HG03378 (cell line): ENCODE measurements at regions not wholly inside any gene's neighbourhood (a gene's known extent, or its start where the extent isn't known, plus 50 kb on each side); places are given as distances from the start of the nearest gene placed in this dataset.
"Not testable (repeated sequence)": the region's sequence is repeated elsewhere in the genome, so short reads cannot be mapped to it uniquely, and the experiment has no call there.

Experiments used
- ATAC-seq: cut with Tn5 transposase; IDR thresholded peaks from one replicate; pipeline ENCODE4 v1.9.1; 2021; ENCODE audit warnings: mild to moderate bottlenecking, moderate library complexity; ENCODE audit not compliant: unreplicated experiment

DNA sequence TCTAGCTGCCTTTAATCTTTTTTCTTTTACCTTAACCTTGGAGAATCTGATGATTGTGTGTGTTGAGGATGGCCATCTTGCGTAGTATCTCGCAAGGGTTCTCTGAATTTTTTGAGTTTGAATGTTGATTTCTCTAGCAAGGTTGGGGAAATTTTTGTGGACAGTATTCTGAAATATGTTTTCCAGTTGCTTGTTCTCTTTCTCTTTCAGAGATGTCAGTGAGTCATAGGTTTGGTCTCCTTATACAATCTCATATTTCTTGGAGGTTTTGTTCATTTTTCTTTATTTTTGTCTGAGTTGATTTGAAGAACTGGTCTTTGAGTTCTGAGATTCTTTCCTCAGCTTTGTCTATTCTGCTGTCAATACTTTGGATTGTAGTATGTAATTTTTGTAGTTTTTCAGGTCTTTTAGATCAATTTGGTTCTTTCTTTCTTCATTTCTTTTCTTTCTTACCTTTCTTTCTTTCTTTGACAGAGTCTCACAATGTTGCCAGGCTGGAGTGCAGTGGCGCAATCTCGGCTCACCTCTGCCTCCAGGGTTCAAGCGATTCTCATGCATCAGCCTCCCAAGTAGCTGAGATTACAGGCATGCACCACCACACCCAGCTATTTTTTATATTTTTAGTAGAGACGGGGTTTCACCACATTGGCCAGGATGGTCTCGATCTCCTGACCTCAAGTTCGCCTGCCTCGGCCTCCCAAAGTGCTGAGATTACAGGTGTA is 366.4 kb upstream of the RASGRP1 start:
- no peak for ATAC-seq

DNA sequence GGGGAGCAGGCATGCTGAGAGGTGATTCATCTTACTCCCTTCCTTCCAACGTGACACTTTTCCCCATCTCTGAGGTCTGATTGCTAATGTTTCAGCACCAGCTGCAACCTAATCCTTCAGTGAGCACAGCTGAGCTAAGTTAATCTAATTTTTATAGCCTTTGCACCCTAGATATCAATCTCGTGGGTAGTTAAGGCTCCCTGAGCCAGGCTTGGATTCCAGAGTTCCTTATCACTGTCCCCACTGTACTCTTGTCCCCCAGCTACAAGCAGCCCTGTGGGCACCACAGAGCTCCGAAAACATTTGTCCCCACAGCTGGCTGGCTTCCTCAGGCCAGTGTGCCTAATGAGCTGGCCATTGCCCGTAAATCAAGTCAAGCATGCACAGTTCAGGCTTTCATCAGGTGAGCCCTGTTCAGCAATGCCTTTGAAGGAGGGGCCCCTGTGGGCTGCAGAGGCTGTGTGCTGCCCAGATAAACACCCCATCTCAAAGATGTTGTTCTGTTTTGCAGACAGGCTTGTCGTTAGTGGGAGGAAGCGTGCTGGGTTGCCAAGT is 376.9 kb upstream of the RASGRP1 start:
- ATAC-seq = no peak

DNA sequence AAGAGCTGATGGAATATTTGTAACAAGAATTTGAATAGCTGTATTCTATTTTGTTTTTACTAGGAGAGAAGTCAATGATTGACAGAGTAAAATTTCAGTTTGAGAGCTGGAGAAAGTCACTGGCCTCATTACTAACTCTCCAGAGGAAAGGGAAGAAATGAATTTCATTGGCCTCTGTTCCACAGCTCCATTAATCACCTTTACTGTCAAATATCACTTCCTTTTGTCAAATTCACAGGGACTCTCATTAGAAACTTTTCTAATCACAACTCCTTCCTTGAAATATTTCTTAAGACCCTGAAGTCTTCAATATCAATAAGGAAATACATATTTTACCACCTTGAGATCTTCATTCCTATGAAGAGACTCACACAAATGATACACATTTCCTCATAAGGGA is 379.9 kb upstream of the RASGRP1 start:
- no peak for ATAC-seq

DNA sequence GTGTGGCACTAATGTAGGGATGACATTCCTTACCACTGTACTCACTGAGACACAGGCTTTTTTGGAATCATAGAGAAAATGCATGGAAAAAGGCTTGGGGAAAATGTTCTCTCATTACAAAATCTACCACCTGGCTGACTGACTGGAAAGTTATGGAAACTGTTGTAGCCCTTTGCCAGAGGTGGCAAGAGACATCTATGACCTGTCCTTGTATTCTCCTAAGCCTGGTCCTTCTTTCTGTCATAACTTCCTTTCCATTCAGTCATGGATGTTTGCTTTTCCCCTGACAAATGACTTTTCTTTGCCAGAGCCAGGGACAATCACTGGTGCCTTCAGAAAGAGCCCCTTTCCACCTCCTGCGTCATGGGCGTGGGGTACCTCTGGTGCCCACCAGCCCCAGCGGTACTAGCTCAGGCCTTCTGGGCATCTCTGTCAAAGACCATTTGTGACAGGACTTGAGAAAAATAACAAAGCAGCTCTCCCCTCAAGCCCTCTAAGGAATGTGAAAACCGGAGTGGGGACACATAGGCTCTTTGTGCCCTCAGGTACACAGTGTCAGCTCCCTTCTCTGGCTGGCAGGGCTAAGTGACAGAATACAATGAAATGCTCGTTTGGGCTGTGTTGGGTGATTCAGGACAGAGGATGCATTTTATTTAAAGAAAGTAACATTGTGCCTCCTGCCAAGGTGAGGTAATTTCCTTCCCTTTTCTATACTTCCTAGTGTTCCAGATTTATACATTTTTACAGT is 381.1 kb upstream of the RASGRP1 start:
- no peak for ATAC-seq

DNA sequence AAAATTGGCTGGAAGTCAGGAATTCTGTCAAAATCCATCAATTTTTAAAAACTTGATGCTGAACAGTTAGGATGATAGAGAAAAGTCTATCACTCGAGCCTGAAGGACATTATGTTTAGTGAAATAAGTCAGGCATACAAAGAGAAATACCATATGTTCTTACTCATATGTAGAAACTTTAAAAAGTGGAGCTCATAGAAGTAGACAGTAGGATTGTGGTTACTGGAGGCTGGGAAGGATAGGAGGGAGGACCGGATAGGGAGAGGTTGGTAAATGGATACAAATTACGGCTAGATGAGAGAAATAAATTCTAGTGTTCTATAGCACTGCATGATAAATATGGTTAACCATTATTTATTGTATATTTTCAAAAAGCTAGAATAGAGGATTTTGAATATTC is 389.5 kb upstream of the RASGRP1 start:
- ATAC-seq = no peak

DNA sequence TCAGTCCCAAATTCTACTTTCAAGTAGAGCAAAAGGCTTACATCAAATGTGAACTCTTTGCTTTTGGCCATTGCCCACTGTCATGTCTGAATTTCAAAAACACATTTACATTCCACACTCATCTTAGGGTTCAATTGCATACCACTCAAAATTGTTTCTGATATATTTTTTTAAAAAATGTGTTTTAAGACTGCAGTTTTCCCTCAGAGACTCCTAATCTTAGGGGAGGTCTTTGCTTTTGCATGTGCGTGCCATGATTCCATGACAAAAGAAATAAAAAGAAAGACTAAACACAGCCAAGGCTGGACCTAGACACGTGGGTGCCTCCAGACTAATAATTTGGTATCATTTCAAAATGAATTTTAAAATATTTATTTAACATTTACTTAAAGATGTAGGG is 396.8 kb upstream of the RASGRP1 start:
- no peak for ATAC-seq

DNA sequence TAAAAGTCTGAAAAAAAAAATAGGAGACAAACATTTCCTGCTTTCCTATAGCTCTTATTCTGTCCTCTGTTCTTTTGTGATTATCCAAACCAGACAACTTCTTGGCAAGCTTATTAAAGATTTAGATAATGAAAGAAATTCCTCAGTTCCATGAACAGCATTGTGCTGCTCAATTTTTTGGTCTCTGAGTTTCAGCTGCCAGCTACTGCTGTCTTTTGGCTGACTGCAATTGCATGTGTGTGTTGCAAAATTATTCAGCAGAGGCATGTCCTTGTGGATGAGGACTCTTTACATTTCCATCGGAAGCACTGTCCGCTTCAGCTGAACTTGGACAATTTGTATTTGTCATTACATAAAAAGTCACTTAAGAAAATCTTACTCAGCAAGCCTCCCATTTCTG is 397.3 kb upstream of the RASGRP1 start:
- ATAC-seq = no peak

DNA sequence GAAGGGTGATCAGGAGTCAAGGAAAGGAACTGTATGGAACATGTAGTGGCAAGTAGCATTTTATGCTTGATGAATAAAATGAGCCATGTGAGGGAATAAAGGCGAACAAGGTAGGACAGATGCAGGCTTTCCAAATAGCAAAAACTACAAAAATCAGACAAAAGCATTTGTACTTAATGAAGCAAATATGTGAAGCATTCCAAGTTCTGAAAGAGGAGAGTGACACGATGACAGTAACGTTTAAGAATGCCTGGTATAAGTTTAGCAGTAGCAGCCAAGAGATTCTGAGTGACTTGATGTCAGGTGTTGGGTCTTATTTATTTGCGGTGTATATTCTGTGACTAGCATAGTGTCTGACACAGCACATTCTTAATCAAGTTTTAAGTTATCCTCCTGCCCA is 408.2 kb upstream of the RASGRP1 start:
- no peak for ATAC-seq

DNA sequence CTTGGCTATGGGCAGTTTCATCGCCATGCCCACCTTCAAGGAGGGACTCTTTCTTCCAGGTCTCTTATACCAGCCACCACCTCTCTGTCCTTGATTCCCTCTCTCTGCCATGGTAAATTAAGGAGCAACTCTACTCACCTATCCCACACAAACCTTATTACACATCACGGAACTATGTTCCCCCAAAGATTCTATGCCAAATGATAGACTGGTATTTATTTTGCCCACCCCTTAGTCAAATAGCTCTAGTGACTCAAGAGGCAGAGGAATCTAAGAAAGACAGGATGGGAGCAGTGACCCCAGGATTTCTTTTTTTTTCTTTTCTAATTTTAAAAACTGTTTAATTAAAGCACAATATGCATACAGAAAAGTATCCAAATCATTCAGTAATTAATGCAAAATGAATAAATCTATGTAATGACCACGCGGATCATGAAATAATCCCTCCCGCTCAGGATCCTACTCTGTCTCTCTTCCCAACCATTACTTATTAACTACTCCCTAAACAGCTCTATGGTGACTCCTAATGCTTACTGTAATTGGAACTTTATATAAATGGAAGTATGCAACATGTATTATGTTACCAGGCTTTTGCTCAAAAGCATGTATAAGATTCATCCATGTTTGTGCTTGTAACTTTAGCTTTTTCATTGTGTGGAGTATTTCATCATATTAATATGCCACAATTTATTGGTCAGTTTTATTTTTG is 410.8 kb upstream of the RASGRP1 start:
- no peak for ATAC-seq

DNA sequence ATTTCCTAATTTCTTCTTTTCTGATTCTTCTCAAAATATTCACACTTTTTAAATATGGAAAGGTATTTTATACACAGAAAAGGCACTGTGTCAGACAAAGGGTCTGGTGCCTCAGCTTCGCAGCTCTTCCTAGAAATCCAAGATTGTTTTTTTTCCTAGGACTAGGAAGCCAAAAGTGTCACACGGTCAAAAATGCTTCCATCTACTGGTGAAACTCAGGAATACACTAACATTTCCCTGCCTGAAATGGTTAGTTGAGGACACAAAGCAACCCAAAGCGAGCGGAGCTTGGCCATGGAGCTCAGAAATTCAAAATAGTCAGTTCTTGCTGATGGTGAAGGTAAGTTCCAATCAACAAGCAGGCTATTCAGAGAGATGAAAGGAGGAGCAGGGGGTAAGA is 426.5 kb upstream of the RASGRP1 start:
- no peak for ATAC-seq

DNA sequence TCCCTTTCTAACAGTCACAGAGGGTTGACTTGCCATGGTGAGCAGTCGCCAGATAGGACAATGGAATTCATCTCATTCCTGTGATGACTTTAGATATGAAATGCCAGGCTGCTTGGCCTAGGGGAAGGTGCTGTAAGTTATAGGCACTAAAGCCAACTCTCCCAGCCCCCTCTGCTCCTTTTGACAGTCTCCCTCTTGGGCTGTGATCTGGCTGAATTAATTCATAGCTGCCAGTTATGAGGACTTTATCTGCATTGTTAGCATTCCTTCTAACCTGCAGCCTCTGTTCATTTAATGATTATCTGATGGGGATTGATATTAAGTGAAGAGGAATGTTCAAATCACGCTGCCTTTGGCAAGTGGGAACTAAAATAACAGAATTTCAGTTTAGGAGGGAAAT is 427.1 kb upstream of the RASGRP1 start:
- no peak for ATAC-seq

DNA sequence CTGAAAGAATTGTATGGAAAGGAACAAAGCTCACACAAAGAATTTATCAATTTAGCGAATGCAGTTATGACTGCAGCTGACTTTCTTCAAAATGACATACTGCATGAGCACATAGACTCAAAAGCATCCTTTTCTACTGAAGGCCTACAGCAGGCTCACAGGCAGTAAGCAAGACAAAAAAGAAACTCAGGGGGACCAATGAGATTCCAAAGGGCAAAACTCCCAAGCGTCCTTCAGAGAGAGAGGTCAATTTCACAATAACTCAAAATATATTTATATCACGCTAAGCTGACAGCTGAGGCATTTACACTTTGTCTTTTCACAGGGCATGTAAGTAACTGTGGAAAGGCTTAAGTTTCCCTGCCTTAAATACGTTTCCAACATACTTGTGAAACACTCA is 427.9 kb upstream of the RASGRP1 start:
- no peak for ATAC-seq

DNA sequence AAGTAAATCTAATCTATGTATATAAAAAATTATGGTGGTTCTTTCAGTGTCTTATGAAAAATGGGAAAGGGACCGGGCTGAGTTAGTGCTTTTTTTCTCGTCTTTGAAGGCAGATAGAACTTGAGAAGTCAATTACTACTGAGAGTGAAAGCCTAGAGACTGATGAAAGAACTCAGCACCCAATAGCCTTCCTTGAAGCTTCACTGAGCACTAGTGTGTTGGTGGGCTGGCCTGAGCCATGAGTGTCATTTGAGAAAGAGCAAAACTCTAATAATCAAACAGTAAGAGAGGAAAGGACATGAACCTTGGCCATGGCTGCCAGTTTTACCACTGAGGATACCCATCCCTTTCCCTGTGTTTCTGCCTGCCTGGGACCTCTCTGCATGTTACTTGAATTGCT is 428.3 kb upstream of the RASGRP1 start:
- ATAC-seq = no peak

DNA sequence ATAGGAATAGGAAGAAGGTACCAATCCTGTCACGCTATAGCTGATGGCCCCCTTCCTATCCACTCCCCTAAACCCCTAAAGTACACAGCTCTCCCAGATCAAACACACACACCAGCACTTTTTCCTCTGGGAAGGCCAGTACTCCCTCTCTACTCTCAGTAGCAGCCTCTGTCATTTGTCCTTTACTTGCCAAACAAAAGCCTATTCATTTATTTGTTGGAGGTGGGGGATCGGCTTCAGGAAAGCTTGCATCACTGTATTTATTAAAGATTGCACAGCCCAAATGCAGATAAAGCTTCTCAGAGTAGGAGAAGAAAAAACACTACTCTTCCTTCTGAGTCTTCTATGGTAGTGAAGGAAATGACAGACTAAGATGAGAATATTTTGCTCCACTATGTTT is 429.7 kb upstream of the RASGRP1 start:
- ATAC-seq = no peak

DNA sequence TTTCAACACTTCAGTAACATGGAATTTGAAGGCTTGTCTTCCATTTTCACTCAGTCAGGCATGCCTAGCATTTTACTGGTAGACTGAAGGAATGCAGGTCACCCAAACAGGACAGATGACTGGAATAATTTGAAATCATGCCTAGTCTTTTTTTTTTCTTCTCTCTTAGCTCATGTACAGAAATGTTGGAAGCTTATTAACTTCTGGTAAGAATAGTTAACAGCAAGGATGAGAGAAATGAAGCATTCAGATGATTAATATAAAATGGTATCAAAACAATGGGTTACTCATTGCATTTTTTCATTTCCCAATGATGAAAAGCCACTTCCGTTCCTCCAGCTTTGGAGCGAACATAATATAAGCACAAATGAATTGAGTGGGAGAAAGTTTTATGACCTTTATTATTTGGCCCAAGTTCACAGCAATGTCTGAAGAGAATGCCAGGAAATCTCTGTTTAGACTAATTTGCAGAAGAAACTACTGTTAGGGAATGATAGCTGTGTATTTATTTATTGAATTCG is 431.6 kb upstream of the RASGRP1 start:
- no peak for ATAC-seq

DNA sequence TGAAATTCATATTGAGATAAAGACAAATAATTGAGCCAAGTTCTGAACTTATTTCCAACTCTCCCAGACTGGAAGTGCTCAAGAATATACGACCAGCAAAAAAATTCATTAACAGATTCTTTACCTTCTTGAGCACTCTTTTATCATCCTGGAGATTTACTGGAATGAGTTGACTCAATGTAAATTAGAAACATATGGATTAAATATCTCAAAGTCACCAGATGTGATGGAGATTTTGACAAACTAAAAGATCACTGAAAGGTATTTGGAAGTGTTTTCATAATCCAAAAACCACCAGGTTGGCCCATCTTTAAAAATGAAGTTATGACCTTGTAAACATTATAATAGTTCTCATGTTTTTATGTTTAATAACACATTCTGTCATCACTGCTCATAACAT is 433.2 kb upstream of the RASGRP1 start:
- no peak for ATAC-seq

DNA sequence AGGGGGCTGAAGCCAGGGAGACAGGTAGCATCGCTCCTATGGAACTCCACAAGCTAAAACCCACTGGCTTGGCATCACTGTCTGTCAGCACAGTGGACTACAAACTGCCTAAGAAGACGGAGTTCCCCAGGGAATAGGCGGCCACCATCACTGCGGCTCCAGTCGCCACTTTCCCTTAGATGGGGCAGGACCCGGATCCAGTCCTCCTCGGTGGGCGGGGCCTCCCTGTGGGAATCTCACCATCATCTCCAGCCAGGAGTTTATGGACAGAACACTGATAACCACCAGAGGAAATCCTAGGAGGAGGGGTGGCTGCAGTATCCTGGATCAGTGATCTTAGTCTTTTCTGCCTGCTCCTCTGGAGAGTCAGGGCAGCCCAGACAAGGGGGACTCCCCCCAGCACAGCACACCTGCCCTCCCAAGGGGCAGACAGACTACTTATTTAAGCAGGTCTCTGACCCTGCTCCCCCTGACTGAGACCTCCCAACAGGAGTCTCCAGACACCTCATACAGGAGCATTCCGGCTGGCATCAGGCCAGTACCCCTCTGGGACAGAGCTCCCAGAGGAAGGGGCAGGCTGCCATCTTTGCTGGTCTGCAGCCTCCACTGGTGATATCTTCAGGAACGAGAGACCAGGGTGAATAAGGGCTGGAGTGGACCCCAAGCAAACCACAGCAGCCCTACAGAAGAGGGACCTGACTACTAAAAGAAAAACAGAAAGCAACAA is 435.6 kb upstream of the RASGRP1 start:
- no peak for ATAC-seq

DNA sequence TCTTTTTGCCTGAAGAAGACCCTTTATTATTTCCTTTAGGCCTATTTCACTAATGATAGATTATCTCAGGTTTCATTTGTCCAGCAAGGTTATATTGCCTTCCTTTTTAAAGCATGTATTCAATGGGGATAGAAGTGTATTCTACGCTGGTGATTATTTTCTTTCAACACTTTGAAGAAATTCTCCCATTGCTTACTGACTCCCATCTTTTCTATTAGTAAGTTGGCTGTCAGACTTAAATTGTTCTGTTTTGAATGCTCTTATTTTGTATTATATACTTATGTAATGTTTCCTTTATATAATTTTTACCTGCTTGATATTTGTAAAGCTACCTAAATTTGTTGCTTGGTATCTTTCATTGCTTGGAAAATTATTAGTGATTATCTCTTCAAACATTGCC is 445.1 kb upstream of the RASGRP1 start:
- ATAC-seq = no peak

DNA sequence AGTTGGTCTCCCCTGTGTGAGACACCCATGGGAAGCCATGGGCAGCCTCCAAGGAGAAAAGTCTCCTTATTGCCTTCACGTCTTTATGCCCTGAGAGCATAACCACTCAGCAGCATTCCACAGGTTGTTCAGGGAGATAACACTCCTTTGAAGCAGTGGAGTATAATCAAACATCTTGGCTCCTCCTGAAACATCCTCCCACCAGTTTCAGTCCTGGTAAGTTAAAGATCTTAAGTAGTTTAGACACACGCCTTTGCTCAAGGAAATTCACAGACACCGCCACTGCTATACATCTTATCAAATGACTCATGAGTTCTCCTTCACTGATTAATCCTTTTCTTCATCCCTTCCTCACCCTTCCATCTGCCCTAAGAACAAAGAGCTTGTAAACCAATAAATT is 446.5 kb upstream of the RASGRP1 start:
- ATAC-seq = not testable (repeated sequence)

DNA sequence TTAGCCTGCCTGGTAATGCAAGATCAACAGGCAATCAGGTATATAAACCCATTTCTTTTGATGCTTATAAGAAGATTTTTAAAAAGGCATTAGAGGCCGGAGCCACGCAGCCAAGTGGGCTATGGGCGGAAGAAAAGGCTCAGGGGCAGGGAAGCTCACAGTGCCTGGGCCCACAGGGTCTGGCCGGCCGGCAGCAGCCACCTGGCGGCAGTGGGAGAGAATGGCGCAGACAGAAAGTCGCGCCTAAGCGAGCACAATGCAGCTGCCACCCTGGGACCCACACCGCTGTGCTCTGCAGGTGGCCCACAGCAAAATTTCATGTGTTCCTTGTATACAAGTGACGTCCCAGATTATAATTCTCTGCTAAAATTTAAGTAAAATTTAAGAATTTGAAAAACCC is 448.6 kb upstream of the RASGRP1 start:
- ATAC-seq = no peak

DNA sequence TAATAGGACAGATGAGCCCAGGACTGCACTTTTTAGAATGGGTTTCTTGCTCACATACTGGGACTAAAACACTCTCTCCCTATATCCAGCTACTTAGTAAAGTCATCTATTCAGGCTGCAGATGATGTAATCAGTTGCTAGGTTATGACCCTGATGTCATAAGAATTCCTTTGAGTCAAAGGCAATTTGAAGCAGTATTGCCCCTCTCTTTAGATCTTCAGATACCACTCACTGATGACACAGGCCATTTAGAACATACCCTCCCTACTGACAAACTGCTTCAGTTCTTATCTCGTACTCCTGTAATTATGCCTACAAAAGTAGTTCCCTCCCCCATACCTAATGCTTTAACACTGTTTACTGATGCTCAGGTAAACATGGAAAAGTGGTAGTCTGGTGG is 450.1 kb upstream of the RASGRP1 start:
- no peak for ATAC-seq
